ENCODE measurements at regions not wholly inside any gene's neighbourhood (a gene's known extent, or its start where the extent isn't known, plus 50 kb on each side); places are given as distances from the start of the nearest gene placed in this dataset.

GRCh38 chr10:20427821-20428220 lies 469.3 kb downstream of the NEBL start:
- H2AFZ ChIP-seq (replicated peaks; ENCODE audit: low read length, poor library complexity) = no peak overlapping the region
- H4K5ac ChIP-seq (ENCODE audit: low read depth, low read length) = no peak overlapping the region
- no peaks in the 10 kb centered on the region for H3K27me3 ChIP-seq (ENCODE audit: control insufficient read depth, insufficient read depth, low read length)
- H2BK15ac ChIP-seq (ENCODE audit: low read depth, low read length) = no peak overlapping the region
- intact Hi-C loops (cut with micrococcal nuclease) = no loop called here
- DNase-seq (no peak), ATAC-seq (ENCODE audit: low read depth) (no peak)
- no peaks in the 10 kb centered on the region for H3K4me1 ChIP-seq (ENCODE audit: control insufficient read depth, insufficient read depth, low read length)
- no peaks in the 10 kb centered on the region for H3K79me1 ChIP-seq (ENCODE audit: low read depth in 1 of 2, low read length in 2 of 2)
- dilution Hi-C loops (cut with HindIII; ENCODE audit: low sequenced_read_pairs, unreplicated experiment) = no loop called here
- H4K91ac ChIP-seq (ENCODE audit: insufficient read depth, low read depth, low read length) = no peak overlapping the region
- H3K27ac ChIP-seq (ENCODE audit: insufficient read depth, low read length) = no peak overlapping the region
- no peak overlapping the region for H3K4me2 ChIP-seq (ENCODE audit: low read depth, low read length)
- H3K9ac ChIP-seq (ENCODE audit: low read depth, low read length) = no peak overlapping the region
- TF ChIP-seq MXI1 (IDR thresholded peaks at IDR 0.05; ENCODE audit: borderline replicate concordance, low read depth, low read length) (no peak), SMC3 (IDR thresholded peaks at IDR 0.05; ENCODE audit: low read depth, low read length) (no peak), POLR2A (IDR thresholded peaks at IDR 0.05; ENCODE audit: low read depth, low read length) (no peak), ELK1 (IDR thresholded peaks at IDR 0.05; ENCODE audit: borderline replicate concordance, low read depth, low read length) (no peak), FOS (IDR thresholded peaks at IDR 0.05; ENCODE audit: low read depth, low read length) (no peak), MAZ (IDR thresholded peaks at IDR 0.05; ENCODE audit: borderline replicate concordance, low read depth, low read length) (no peak), NFE2L2 (IDR thresholded peaks at IDR 0.05; ENCODE audit: low read depth, low read length) (no peak), USF2 (IDR thresholded peaks at IDR 0.05; ENCODE audit: low read depth, low read length) (no peak), RCOR1 (IDR thresholded peaks at IDR 0.05; ENCODE audit: insufficient replicate concordance, low read length) (no peak), MAFK (IDR thresholded peaks at IDR 0.05; ENCODE audit: low read depth, low read length) (no peak), BHLHE40 (IDR thresholded peaks at IDR 0.05; ENCODE audit: low read depth, low read length) (no peak), RFX5 (IDR thresholded peaks at IDR 0.05; ENCODE audit: low read depth, low read length) (no peak), CTCF (conservative IDR thresholded peaks at IDR 0.05; ENCODE audit: low read depth, low read length) (no peak), RAD21 (IDR thresholded peaks at IDR 0.05; ENCODE audit: low read length) (no peak), CEBPB (IDR thresholded peaks at IDR 0.05; ENCODE audit: low read depth, low read length) (no peak), CHD1 (IDR thresholded peaks at IDR 0.05; ENCODE audit: low read depth, low read length) (no peak)
- H3K36me3 ChIP-seq (ENCODE audit: control insufficient read depth, insufficient read depth, low read length) = no peaks in the 10 kb centered on the region
- no CpG with 5 or more reads among the region's 1 CpG for WGBS, 2 experiments (ENCODE audit: extremely low coverage in 2 of 2, insufficient read length in 1 of 2)
- no peak overlapping the region for H4K8ac ChIP-seq (ENCODE audit: low read depth in 2 of 2, low read length in 2 of 2)
- H2AK5ac ChIP-seq (ENCODE audit: low read depth, low read length) = no peak overlapping the region
- H3K4ac ChIP-seq (ENCODE audit: low read depth, low read length) = no peak overlapping the region
- no peak overlapping the region for H3K56ac ChIP-seq (ENCODE audit: extremely low read depth, insufficient read depth, low read length)
- H2BK20ac ChIP-seq (ENCODE audit: low read depth, low read length) = no peak overlapping the region
- peaks cover 8% of the 10 kb centered on the region for H3K9me3 ChIP-seq (ENCODE audit: control insufficient read depth, insufficient read depth, low read length)
- no peaks in the 10 kb centered on the region for H4K20me1 ChIP-seq (ENCODE audit: insufficient read depth, low read length)
- no peak overlapping the region for H3K4me3 ChIP-seq (ENCODE audit: insufficient read depth, low read depth, low read length)
- H3K23ac ChIP-seq (ENCODE audit: low read depth, low read length) = no peak overlapping the region
- in situ Hi-C loops (cut with MboI; ENCODE audit: low sequenced_read_pairs) = no loop called here
- BruUV-seq (replicated peaks) = no TSS peak
- H3K9me1 ChIP-seq (ENCODE audit: insufficient read depth, low read length) = no peaks in the 10 kb centered on the region
- H3K18ac ChIP-seq (ENCODE audit: low read depth, low read length) = no peak overlapping the region
- no peak overlapping the region for H2BK120ac ChIP-seq (ENCODE audit: low read depth, low read length)
- ChIA-PET CTCF (no interaction called here), POLR2A (ENCODE audit: unreplicated experiment) (no interaction called here)
- no peak overlapping the region for H2BK5ac ChIP-seq (ENCODE audit: low read depth, low read length, poor library complexity, severe bottlenecking)
- no peak overlapping the region for H3K14ac ChIP-seq (replicated peaks; ENCODE audit: low read depth, low read length)
- no peak overlapping the region for H2AK9ac ChIP-seq (replicated peaks; ENCODE audit: low read depth, low read length, poor library complexity)

All from IMR-90 (cell line).